NCI-H526 treated with DMSO at 0.1 percent for 48 hours (cell line): ENCODE measurements at regions not wholly inside any gene's neighbourhood (a gene's known extent, or its start where the extent isn't known, plus 50 kb on each side); places are given as distances from the start of the nearest gene placed in this dataset.

Experiments used
- DNase-seq: peaks from one replicate; lab custom pipeline; 2025; lab: John Stamatoyannopoulos, UW

GRCh38 chr20:4070323-4071177 is 55.2 kb upstream of the RNF24 start:
- DNase-seq = no peak

DNA sequence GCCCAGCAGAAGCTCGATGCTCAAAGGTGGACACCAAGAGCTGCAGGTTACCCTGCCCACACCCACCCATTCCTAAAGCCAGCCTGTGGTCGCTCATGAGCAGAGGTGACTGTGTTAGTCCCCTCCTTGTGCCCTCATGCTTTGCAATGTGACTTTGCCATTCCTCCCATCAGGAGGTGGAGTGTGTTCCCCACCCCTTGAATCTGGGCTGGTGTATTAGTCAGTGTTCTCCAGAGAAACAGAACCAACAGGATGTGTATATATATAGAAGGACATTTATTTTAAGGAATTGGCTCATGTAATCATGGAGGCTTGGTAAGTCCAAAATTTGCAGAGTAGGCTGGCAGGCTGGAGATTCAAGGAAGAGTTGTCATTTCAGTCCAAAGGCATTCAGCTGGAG is 54.4 kb upstream of the RNF24 start:
- no peak for DNase-seq

DNA sequence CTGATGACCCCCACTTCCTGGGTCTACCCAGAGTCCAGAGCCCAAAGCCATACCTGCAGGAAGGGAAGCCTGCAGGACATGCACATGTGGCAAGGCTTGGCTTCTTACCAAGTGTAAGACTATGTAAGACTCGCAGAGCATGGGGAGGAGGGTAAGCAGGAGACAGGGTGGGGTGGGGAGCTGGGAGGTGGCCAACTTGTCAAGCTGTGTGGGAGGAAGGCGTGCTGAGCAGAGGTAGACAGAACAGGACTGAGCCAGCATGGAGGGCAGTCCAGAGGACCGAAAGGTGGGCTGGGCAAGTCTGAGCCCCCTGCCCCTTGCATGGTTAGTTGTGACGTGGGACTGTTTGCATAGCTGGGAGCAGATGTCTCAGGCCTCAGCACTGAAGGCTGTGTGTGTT is 53.4 kb upstream of the RNF24 start:
- no peak for DNase-seq

DNA sequence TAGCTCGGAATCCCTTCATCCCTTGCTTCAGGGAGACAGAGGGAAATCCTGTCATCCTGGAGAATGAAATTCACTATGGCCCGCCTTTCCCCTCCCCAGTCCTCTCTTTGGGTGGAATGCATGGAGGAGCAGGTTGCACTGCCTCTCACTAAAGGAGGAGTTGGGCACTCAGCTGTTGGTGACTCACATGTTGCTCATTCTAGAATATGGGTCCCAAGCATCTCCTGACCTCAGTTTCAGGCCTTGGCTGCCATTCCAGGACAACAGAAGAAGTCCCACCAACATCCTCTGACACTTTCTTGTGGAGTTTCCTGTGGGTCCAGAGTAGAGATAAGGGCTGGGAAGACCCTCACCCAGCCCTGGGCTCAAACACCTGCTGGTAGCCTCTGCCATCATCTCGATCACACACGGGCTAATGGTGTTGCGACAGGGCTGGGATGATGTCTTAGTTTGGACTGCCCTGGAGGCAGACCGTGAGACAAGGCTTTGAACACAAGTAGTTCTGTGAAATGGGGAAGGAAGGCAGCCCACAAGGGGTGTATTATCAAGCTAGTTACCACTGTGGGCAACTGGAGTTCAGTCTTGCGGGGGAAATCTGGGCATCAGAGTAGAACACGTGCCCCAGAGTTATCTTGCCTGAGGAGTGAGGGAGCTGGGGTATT is 52.4 kb upstream of the RNF24 start:
- DNase-seq = no peak

DNA sequence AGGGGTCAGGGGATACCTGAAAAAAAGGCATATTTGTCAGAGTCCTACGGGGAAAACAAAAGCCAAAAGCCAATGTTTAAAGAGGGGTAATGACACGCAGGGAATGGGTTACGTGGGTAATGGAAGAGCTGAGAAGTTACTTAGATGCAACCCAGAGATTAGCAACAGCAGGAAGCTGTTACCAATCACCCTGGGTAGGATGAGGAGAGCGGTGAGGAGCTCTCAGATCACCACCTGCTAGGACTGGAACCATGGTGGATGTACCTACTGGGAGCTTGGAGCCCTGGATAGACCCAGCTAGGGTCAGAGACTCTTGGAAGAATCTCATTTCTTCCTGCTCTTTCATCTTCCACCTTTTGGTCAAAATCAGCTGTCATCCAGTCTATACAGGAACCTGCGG is 51.2 kb upstream of the RNF24 start:
- no peak for DNase-seq

DNA sequence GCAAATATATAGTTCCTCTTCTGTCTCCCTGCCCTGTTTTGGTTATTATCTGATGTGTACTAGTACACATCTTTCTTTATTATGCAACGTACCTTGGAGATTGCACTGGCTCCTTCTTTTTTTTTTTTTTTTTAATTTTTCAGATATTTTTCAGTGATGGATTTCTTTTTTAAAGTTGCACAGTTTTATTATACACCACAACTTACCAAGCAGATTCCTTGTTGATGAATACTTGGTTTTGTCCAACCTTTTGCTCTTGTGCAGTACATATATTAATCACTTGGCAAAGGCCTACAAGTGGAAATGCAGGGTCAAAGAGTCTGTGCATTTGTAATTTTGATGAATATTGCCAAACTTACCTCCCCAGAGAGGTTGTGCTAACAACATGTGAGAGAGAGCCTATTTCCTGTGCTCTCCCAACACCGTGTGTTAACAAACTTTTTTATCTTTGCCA is 50.1 kb upstream of the RNF24 start:
- DNase-seq = no peak
